ENCODE measurements at regions not wholly inside any gene's neighbourhood (a gene's known extent, or its start where the extent isn't known, plus 50 kb on each side); places are given as distances from the start of the nearest gene placed in this dataset.
"Not testable (repeated sequence)": the region's sequence is repeated elsewhere in the genome, so short reads cannot be mapped to it uniquely, and the experiment has no call there.

- no peak for DNase-seq
- Histone ChIP-seq H3K9me3 (no peaks in the 10 kb centered on the region), H3K27me3 (no peaks in the 10 kb centered on the region), H3K4me3 (no peak overlapping the region), H3K27ac (no peak overlapping the region), H3K36me3 (no peaks in the 10 kb centered on the region), H3K4me1 (no peaks in the 10 kb centered on the region)
- WGBS, 2 donors, result 95 to 97% methylated on average over 2 of the region's 2 CpGs
- intact Hi-C loops (cut with DNase I), result no loop called here
- TF ChIP-seq POLR2A (IDR thresholded peaks at IDR 0.05) (no peak), POLR2AphosphoS5 (IDR thresholded peaks at IDR 0.05) (no peak), EP300 (IDR thresholded peaks at IDR 0.05) (no peak)
- TF ChIP-seq, protein P1, sequence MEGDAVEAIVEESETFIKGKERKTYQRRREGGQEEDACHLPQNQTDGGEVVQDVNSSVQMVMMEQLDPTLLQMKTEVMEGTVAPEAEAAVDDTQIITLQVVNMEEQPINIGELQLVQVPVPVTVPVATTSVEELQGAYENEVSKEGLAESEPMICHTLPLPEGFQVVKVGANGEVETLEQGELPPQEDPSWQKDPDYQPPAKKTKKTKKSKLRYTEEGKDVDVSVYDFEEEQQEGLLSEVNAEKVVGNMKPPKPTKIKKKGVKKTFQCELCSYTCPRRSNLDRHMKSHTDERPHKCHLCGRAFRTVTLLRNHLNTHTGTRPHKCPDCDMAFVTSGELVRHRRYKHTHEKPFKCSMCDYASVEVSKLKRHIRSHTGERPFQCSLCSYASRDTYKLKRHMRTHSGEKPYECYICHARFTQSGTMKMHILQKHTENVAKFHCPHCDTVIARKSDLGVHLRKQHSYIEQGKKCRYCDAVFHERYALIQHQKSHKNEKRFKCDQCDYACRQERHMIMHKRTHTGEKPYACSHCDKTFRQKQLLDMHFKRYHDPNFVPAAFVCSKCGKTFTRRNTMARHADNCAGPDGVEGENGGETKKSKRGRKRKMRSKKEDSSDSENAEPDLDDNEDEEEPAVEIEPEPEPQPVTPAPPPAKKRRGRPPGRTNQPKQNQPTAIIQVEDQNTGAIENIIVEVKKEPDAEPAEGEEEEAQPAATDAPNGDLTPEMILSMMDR (IDR thresholded peaks at IDR 0.05), result no peak
These were observed 128.7 kb upstream of the ZC3H12C start for GRCh38 chr11:109964487-109964886.

GRCh38 chr11:109965445-109965844, 127.7 kb upstream of the ZC3H12C start:
- H3K4me1 ChIP-seq; H3K36me3 ChIP-seq; H3K27me3 ChIP-seq; intact Hi-C loops (cut with DNase I); H3K4me3 ChIP-seq; H3K9me3 ChIP-seq; DNase-seq; H3K27ac ChIP-seq: not testable (repeated sequence)
- 99 to 100% methylated on average over 1 of the region's 1 CpG for WGBS, 2 donors

DNA sequence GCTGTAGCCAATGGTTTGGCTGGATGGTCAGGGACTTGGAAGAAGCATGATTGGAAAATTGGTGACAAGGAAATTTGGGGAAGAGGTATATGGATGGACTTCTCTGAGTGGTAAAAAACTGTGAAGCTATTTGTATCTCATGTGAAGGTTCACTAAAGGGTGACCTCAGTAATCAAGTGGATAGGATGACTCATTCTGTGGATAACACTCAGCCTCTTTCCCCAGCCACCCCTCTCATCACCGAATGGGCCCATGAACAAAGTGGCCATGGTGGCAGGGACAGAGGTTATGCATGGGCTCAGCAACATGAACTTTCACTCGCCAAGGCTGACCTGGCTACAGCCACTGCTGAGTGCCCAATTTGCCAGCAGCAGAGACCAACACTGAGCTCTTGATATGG, 127.3 kb upstream of the ZC3H12C start:
- H3K4me1 ChIP-seq; H3K27me3 ChIP-seq; H3K4me3 ChIP-seq; H3K9me3 ChIP-seq; DNase-seq; H3K27ac ChIP-seq; H3K36me3 ChIP-seq; intact Hi-C loops (cut with DNase I): not testable (repeated sequence)
- whole genome bisulfite sequencing, 2 donors, result 88 to 90% methylated on average over 2 of the region's 2 CpGs

GRCh38 chr11:109967136-109967535, 126.1 kb upstream of the ZC3H12C start:
- H3K27ac ChIP-seq; H3K27me3 ChIP-seq; DNase-seq; H3K4me1 ChIP-seq; H3K36me3 ChIP-seq; H3K4me3 ChIP-seq; intact Hi-C loops (cut with DNase I); H3K9me3 ChIP-seq: not testable (repeated sequence)
- 74 to 76% methylated on average over 1 of the region's 1 CpG for WGBS, 2 donors

DNA sequence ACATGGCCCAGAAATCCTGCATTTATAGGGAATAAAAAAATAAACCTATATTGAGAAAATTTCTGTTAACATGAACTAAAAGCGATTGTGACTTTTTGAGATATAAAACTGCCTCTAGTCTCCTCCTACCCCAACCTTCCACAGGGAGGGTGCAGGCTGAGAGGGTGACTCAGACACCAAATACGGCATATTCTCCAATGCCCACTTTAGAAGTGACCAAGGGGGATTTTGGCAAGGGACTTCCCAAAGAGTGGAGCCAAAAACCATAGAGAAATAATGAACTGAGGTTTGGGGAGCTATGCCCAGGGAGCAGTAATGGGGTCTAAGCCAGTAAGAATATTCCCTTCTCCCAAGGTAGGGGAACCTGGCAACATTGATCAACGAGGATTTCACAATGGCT, 124.9 kb upstream of the ZC3H12C start:
- intact Hi-C loops (cut with DNase I), result no loop called here

DNA sequence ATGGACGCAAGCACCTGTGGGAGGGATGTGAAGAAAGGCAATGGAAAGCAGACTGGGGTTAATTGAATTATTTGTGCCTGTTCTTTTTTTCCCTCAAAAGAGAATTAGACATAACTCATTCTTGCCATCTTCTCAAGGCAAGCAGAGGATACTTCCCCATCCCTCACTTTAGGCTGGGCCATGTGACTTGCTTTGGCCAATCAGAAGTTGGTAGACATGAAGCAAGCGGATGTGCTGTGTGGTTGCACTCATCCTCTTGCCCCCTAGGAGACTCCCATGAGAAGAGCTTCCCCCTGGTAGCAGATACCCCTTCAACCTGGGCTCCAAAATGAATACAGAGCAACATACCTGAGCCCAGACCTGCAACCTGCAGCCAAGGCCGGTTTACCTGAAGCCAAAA, 124.4 kb upstream of the ZC3H12C start:
- Histone ChIP-seq H3K9me3 (no peaks in the 10 kb centered on the region), H3K4me1 (no peaks in the 10 kb centered on the region), H3K36me3 (no peaks in the 10 kb centered on the region), H3K4me3 (no peak overlapping the region), H3K27ac (no peak overlapping the region), H3K27me3 (no peaks in the 10 kb centered on the region)
- 98% methylated on average over 3 of the region's 3 CpGs for WGBS, 2 donors
- DNase-seq, result no peak
- intact Hi-C loops (cut with DNase I), result no loop called here
- TF ChIP-seq, protein P1 (IDR thresholded peaks at IDR 0.05), result no peak
- TF ChIP-seq EP300 (IDR thresholded peaks at IDR 0.05) (no peak), POLR2A (IDR thresholded peaks at IDR 0.05) (no peak)

More for the DNA sequence above, 124.9 kb upstream of the ZC3H12C start:
- no peaks in the 10 kb centered on the region for H3K27me3 ChIP-seq
- no peak for DNase-seq
- 92 to 94% methylated on average over 3 of the region's 3 CpGs for WGBS, 2 donors
- H3K36me3 ChIP-seq, result no peaks in the 10 kb centered on the region
- H3K4me3 ChIP-seq, result no peak overlapping the region
- H3K27ac ChIP-seq, result no peak overlapping the region
- no peaks in the 10 kb centered on the region for H3K4me1 ChIP-seq
- TF ChIP-seq POLR2AphosphoS5 (IDR thresholded peaks at IDR 0.05), result no peak
- TF ChIP-seq, protein P1 (IDR thresholded peaks at IDR 0.05), result no peak
- no peaks in the 10 kb centered on the region for H3K9me3 ChIP-seq
